GM21367 (cell line): ENCODE measurements at regions not wholly inside any gene's neighbourhood (a gene's known extent, or its start where the extent isn't known, plus 50 kb on each side); places are given as distances from the start of the nearest gene placed in this dataset.
A peak's percentile ranks its signal among the peaks of the same experiment; 100 is the strongest.

Experiments
- ATAC-seq: cut with Tn5 transposase; IDR thresholded peaks from one replicate; pipeline ENCODE4 v1.9.1; 2021; ENCODE audit not compliant: unreplicated experiment

DNA sequence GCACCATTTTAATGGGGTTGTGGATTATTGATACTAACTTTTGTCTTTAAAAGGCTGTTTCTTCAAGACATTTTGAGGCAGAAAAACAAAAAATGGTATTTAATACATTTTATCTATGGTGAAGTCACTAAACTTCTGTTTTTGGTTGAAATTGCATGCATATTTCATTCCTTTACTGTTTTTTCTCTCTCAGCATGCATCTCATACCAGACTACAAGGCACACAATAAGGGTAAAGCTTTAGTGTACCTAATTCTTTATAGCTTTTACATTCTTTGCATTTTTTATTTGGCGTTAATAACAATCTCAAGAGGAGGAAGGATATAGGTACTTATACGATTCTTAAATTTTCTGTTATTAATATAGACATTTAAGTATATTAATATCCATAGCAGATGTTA is 151.0 kb upstream of the DKK2 start:
- no peak for ATAC-seq

DNA sequence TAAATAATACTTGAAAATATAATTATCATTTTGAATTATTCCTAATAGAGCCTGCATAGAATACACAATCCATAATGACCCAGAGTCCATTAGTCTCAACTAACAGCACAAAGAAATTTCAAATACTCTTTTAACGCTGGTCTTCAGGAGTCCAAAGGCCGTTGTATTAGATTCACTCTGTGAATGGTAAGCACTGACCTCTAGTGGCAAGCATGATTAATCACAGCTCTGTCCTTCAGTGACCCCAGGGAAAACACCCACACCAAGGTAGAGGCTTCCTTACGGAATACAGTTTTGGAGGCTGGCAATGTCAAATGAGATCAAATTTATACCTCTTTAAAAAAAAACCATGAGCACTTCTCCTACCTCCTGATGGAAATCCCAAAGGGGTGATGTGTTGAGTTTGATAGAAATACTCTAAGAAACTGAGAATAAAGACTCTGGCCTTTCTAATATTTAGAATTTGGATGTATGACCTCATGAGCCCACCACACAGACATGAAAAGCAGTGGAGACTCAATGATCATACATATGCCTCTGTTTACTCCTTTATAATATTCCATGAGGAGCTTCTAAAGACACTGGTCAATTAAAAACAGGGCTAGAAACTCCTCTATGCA is 147.2 kb upstream of the DKK2 start:
- ATAC-seq = peak; percentile 99

DNA sequence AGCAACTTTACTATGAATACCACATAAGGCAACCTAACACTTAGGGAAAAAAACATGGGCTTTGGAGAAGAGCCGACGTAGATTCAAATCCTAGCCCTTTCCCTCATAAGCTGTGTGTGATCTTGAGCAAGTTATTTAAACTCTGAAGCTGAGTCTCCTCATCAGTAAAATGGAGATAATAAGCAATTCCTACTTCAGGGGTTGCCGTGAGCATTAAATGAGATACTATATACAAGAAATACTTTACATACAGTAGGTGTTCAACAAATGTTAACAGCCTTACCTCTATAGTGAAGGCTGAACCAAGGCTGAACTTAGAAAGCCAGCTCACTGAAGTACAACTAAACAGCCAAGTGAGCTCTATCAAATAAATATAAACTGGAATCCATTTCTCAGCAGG is 146.2 kb upstream of the DKK2 start:
- no peak for ATAC-seq

DNA sequence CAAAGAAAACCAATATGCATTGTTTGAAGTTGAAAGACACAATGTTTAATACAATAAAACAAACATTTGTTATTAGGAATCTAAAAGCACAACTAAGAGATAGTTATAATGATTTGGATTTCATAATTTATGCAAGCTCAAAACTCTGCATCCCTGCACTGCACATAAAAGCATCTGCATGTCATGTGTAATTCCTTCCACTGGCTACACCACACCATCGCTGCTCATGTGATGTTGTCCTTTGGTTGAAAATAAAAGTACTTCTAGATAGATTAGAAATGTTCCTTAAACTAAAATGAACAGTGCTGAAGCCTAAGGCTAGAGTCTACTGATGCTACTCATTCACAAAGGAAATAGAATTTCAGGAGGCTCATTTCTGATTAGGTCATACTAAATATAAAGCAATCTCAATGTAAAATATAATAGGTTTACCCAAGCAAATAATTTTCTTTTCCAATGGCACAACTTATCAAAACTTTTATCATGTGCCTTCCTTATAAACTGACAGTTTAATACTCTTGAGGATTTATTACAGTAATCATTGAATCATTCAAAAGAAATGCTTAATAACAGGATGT is 130.8 kb upstream of the DKK2 start:
- ATAC-seq = no peak

DNA sequence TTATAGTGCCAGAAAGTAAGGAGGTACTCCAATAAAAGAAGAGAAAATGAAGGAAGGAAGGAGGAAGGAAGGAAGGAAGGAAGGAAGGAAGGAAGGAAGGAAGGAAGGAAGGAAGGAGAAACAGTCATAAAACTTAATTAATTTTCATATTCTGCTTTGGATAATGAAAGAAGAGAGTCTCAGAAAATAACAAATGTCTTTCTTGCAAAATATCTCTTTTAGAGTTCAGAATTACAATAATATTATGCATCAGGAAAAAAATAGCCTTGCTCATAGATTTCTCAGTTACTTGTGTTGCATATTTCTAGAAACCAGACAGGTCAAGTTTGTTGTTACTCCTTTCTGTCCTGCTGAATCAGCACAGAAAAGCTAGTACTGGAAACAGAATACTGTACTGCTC is 130.1 kb upstream of the DKK2 start:
- no peak for ATAC-seq

DNA sequence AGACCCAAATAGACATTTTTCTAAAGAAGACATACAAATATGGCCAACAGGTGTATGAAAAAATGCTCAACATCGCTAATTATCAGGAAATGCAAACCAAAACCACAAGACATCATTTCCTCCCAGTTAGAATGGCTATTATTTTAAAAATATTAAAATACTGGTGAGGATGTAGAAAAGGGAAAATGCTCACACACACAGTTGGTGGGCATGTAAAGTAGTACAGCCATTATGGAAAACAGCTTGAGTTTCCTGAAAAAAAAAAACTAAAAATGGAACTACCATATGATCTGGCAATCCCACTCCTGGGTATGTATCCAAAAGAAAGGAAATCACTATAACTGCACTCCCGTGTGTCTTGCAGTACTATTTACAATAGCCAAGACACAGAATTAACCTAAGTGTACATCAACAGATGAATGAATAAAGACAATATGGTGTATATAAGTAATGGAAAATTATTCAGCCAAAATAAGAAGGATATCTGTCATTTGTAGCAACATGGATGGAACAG is 128.9 kb upstream of the DKK2 start:
- ATAC-seq = no peak

DNA sequence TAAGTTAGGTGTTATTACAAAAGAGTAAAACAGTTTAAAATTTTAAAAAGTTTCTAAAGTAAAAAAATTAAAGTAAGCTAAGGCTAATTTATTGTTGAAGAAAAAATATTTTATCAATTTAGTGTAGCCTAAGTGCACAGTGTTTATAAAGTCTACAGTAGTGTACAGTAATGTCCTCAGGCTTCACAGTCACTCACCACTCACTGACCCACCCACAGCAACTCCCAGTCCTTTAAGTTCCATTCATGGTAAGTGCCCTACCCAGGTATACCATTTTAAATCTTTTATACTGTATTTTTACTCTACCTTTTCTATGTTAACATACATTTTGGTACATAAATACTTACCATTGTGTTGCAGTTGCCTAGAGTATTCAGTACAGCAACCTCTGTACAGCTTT is 120.3 kb upstream of the DKK2 start:
- ATAC-seq = no peak

DNA sequence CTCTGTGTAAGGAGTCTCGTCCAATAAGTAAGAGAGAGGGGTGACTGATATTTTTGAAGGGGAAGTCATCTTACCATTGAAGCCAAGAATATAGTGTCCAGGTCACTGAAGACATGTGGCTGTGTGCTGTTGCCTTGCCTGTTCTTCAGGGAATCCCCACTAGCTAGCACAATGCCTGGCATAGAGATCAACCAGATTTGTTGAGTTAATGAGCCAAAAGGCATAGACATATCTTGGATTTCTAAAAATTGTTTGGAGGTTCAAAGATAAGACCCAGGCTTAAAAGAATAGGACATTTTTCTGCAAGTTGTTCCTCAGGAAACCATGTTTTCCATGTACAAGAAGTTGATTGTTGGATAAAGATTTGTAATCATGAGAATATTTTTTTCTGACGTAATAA is 119.3 kb upstream of the DKK2 start:
- ATAC-seq = no peak

DNA sequence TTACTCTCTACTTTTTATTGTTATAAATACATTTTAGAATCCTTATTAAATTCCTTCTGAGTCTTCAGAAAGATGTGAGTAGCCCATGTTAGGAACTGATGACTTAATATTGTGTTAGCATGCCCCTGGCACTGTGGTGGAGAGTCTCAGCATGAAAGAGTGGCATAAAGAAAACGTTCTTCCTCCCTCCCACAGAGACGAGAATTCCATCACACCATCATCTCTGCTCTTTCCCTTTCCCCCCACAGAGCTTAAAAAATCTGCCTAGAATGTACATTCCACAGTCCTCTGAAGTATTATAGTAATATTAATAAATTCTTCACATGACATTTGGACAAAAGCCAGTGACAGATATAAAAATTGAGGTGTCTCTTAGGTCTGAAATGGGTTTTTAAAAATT is 117.8 kb upstream of the DKK2 start:
- no peak for ATAC-seq

DNA sequence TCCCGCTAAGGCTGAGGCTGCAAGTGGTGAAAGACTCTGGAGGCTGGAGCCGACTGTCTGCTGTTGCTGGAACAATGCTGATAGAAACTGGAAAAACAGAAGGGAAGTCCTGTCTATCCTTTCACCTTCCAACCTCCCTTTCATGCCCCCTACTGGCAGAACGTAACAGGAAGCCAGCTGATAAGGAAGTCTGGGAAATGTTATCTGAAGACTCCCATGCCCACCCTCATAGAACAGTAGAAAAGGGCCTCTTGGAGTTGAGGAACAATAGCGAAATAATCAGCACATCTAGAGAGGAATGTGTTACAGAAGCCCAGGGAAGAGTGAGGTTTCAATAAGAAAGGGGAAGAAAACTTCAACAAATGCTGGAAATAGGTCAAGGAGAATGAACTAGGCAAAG is 117.1 kb upstream of the DKK2 start:
- no peak for ATAC-seq

DNA sequence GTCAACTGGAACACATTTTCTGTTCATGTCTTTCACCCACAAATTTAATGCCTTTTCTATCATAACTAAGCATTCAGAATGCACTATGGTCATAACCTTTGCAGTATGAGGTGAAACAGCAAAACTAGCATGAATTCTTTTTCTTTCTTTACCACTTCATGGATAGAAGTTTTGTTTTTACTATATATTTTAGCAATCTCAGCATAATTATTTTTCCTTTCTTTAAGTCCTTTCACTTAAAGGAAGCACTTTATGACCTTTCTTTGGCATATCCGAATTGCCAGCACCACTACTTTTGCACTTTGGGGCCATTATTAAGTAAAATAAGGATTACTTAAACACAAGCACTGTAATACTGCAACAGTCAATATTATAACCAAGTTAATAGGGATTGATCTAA is 115.1 kb upstream of the DKK2 start:
- no peak for ATAC-seq

DNA sequence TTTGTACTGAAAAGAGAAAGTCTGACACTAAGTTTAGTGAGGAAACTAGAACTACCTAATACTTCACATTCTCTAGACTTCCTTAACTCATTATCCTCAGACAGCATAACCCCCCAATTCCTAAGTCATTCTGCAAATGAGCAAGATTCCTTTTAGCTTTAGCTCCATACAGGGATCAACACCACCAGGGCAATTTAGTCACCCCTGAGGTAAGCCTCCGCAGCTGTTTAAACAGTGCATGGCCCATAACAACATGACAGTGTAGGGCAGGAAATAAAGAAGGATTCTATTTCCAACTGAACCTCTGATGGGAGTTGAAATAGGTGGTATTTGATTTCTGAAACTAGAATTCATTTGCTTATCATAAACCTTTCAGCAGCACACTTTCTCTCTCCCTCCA is 112.8 kb upstream of the DKK2 start:
- no peak for ATAC-seq

DNA sequence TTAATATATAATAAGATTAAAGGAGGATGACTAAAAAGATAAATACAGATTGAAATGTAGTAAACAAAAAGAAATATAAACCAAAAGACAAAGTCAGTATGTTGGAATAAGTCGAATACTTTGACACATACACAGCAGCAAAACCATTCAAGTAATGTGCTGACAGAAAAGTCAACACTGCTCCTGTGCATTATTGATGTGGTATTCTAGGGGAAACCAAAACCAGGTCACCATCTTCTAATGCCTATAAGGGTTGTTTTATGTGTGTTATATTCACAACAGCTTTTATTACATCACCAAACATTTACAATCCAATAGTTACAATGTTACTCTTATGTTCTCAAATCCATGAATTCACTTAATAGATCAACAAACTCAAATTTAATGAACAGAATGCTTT is 111.8 kb upstream of the DKK2 start:
- ATAC-seq = no peak

DNA sequence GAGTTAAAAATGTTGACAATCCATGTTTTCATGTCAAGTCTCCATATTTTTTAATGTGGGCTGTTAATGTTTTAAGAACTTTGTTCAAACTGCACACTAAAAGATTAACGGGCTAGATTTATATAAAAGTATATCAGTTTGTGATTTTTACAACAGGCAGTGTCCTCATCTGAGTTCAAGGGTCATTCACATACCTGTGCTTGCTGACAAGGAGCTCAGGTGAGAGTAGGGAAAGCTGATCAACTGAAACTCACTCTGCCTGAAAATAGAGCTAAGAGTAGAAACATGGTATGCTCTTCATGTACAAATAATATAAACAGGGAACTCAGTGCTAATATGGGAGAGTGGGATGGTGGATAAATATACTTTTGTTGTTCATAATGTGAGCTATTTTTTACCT is 102.3 kb upstream of the DKK2 start:
- ATAC-seq = no peak

DNA sequence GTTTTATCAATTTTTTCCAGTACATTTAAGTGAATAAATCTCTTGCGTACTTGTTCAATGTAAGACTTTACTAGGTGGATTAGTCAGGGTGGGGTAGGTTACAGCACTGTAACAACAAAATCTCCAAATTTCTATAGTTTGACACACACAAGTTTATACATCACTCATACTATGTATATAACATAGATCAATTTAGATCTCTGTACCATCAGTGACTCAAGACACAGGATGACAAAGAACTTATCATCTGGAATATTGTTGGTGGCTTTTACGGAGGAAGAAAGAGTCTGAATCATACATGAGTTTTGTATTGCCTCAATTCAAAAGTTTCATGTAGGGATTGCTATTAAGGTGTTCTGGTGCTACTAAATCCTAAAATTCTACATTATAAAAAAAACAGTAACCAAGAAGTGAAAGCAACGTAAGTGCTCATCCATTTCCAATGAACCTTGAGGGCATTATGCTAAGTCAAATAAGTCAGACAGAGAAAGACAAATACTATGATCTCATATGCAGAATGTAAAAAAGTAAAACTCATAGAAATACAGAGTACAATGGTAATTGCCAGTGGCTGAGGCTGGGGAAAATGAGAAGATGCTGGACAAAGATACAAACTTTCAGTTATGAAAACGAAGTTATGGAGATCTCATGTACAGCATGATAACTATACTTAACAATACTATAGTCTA is 98.0 kb upstream of the DKK2 start:
- ATAC-seq = no peak

DNA sequence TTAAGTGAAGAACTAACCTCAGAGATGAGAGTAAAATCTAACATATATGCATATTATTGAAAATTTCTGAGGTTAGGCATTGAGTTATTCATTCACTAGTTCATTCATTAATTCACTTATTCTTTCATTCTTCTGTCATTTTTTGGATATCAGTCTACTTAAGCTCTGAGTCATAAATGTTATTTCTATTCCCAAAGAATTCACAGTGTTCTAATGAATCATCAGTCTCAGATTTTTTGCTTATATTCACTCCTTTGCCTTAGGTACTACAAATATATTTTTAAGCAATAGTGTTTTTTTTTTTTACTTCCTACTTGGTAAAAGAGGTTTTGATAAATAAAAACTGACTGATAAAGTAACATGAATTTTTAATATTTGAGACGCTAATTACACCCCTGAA is 95.2 kb upstream of the DKK2 start:
- no peak for ATAC-seq

DNA sequence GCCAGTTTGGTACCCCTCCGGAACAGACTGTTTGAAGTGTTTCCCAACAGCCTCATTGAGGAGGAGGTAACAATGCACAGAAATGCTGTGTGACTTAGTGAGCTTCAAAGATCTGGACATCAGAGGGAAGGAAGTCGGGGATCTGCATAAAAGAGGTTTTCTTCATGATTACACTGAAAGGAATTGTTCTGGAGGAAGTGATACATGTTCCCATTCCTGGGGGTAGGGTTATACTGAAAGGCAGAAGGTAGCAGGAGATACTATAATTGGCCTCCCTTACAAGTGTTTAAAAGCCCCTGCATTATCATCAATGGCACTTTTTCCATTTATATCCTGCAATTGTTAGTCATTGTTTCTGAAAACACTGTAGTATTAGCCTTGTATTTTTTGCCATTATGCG is 94.0 kb upstream of the DKK2 start:
- no peak for ATAC-seq

DNA sequence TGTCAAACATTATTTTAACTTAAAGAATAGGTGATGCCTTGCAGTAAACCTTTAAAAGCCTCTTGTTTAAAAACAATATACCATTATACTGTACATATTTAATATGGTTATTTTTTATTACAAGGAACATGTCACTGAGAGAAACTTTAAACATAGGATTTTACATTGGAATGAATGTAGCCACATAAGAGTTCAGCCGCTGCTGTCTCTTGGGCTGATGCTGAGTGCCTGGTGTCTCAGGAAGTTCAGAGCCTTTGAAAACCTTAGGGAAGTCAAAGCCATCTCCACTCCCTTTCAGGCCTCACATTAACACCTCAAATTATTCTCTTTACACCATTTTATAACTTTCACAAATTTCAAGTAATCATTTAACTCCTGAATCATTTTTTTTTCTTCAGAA is 93.5 kb upstream of the DKK2 start:
- no peak for ATAC-seq

DNA sequence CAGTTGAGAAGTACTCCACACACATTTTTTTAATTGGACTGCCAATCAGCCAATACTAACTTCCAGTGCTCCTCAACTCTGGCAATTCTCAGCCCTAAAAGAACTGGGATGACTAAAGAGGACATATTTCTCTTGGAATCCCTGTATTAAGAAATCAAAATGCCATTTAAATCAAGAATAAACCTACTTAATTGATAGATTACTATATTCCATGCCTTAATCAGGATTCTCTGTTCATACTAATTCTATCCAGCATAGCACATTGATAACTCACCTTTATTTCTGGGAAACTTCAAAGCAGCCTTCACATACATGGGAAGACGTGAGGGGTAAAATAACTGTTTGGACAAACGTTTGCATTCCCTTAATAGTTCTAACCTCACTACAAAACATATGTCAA is 93.0 kb upstream of the DKK2 start:
- no peak for ATAC-seq

DNA sequence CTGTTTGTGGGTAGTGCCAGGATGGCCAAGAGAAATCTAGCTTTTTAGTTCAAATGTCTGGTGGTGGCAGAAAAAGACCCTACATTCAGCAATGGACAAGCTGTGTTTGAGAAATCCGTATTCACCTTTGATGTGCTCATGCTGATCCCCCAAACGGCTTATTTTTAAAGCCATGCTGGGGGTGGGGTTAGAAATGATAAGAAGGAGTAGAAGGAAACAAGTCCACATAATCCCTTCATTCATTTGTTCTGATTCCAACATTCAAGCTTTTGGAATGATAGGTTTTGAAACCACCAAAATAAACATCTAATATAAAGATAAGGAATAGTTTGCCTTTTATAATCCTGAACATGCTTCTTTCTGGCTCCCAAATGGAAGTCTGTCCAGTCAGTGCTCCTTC is 92.0 kb upstream of the DKK2 start:
- no peak for ATAC-seq

DNA sequence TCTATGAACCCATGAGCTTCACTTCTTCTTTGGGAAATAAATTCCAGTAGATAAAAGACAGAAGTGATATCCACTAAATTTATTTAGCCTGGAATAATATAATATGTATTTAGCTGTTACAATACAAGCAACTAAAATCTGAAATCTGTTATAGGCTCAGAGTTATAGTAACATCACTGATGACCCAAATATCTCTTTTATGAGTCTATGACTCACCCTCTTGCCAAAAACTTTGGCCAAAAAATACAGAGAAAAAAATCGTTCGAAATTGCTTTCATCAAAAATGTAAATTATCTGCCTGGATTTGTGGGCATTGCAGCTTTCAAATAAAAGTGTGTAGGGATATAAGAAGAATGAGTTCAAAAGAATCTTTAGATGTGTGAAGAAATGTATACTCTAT is 89.4 kb upstream of the DKK2 start:
- ATAC-seq = no peak

DNA sequence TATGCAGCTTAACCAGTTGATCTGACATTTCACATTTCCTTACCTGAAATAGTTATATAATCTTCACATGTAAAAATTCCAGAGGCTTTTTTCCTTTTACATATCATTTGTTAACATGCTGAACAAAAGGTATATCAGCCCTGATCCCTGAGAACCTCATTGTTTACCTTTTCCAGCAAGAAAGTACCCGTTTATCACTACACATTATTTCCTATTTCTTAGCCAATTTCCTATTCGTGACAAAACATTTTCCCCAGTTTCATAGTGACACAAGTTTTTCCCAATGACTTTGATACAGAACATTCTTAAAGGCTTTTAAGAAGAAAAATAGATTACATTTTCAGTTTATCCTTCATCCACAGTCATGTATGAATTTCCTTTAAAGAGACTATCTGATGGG is 86.6 kb upstream of the DKK2 start:
- no peak for ATAC-seq

DNA sequence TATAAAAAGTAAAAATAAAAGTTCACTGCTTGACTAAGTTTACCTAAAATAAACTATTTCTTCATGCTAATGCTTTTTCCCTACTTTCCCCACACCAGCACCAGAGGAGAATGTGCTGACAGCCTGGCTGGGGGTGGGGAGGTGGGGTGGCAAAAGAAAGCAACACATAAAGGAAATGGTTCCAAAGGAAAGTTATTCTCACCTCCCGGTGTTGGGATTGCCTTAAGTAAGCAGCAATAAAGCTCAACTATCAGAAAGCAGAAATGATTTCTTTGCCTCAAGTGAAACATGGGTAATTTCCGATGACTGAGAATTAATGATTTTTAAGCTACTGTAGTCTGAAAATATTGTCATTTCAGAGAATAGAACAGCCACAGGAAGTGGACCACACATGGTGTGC is 84.5 kb upstream of the DKK2 start:
- no peak for ATAC-seq
